Liver (tissue), 8 donors: ENCODE measurements at regions not wholly inside any gene's neighbourhood (a gene's known extent, or its start where the extent isn't known, plus 50 kb on each side); places are given as distances from the start of the nearest gene placed in this dataset.
"Not testable (repeated sequence)": the region's sequence is repeated elsewhere in the genome, so short reads cannot be mapped to it uniquely, and the experiment has no call there.

Experiments used
- DNase-seq: peaks from one replicate; pipeline ENCODE4 v3.0.0-alpha.2; 2017; ENCODE audit warnings: low spot score
- H3K27ac ChIP-seq, 2 donors: one replicate each; pipeline ENCODE4 v1.7.0; 2013; ENCODE audit warnings: inconsistent platforms in 2 of 2, low read length in 2 of 2, control low read depth in 1 of 2, low read depth in 1 of 2, mild to moderate bottlenecking in 1 of 2
- H3K27me3 ChIP-seq, 4 donors: one replicate each; pipeline versions ENCODE4 v1.6.1 to v1.7.0; 2013; ENCODE audit warnings: low read length in 3 of 4, inconsistent platforms in 1 of 4, mild to moderate bottlenecking in 1 of 4, moderate library complexity in 1 of 4; ENCODE audit not compliant: control insufficient read depth in 4 of 4, insufficient read depth in 4 of 4
- H3K36me3 ChIP-seq, 4 donors: one replicate each; pipeline versions ENCODE4 v1.6.1 to v1.7.0; 2013; ENCODE audit warnings: low read length in 3 of 4, mild to moderate bottlenecking in 3 of 4, low read depth in 1 of 4, moderate library complexity in 1 of 4; ENCODE audit not compliant: control insufficient read depth in 4 of 4, insufficient read depth in 3 of 4
- H3K4me1 ChIP-seq, 4 donors: one replicate each; pipeline versions ENCODE4 v1.6.1 to v1.7.0; 2013; ENCODE audit warnings: low read length in 3 of 4, mild to moderate bottlenecking in 3 of 4, moderate library complexity in 1 of 4; ENCODE audit not compliant: control insufficient read depth in 4 of 4, insufficient read depth in 4 of 4
- H3K4me3 ChIP-seq, 3 donors: one replicate each; pipeline versions ENCODE4 v1.6.1 to v1.7.0; 2013; ENCODE audit warnings: low read length in 3 of 3, control low read depth in 1 of 3, low read depth in 1 of 3, mild to moderate bottlenecking in 1 of 3
- H3K9ac ChIP-seq, 2 donors: one replicate each; pipeline ENCODE4 v1.7.0; 2013; ENCODE audit warnings: low read length in 2 of 2, mild to moderate bottlenecking in 2 of 2, moderate library complexity in 2 of 2, control low read depth in 1 of 2, low read depth in 1 of 2
- H3K9me3 ChIP-seq, 4 donors: one replicate each; pipeline versions ENCODE4 v1.6.1 to v1.7.0; 2013; ENCODE audit warnings: low read length in 3 of 4; ENCODE audit not compliant: control insufficient read depth in 4 of 4
- ATF3 ChIP-seq: IDR thresholded peaks from 2 replicates; pipeline ENCODE4 v1.6.1; 2016; ENCODE audit warnings: antibody characterized with exemption
- CTCF ChIP-seq: fragments of 150-350 bp; IDR thresholded peaks from 2 replicates; pipeline ENCODE4 v1.5.1; 2017; ENCODE audit warnings: improper control_type of control experiment, low read depth, low read length; ENCODE audit not compliant: missing input control
- EGR1 ChIP-seq, 2 donors: IDR thresholded peaks; 2 replicates each; pipeline ENCODE4 v1.6.1; 2016 to 2018; ENCODE audit warnings: antibody characterized with exemption in 2 of 2, low read depth in 2 of 2
- FOXA1 ChIP-seq: IDR thresholded peaks from 2 replicates; pipeline ENCODE4 v1.6.1; 2016; ENCODE audit warnings: antibody characterized with exemption
- FOXA2 ChIP-seq: IDR thresholded peaks from 2 replicates; pipeline ENCODE4 v1.6.1; 2016; ENCODE audit warnings: antibody characterized with exemption
- GABPA ChIP-seq, 2 donors: IDR thresholded peaks in 1 of 2; conservative IDR thresholded peaks in 1 of 2; 2 replicates each; pipeline ENCODE4 v1.6.1; 2016; ENCODE audit warnings: antibody characterized with exemption in 2 of 2, mild to moderate bottlenecking in 1 of 2, moderate library complexity in 1 of 2
- HNF4A ChIP-seq, 2 donors: conservative IDR thresholded peaks; 2 replicates each; pipeline ENCODE4 v1.6.1; 2016; ENCODE audit warnings: antibody characterized with exemption in 2 of 2, mild to moderate bottlenecking in 2 of 2
- HNF4G ChIP-seq: IDR thresholded peaks from 2 replicates; pipeline ENCODE4 v1.6.1; 2016; ENCODE audit warnings: antibody characterized with exemption
- JUND ChIP-seq, 2 donors: IDR thresholded peaks; 2 replicates each; pipeline ENCODE4 v1.6.1; 2016; ENCODE audit warnings: antibody characterized with exemption in 2 of 2
- NR2F2 ChIP-seq: IDR thresholded peaks from 2 replicates; pipeline ENCODE4 v1.6.1; 2016; ENCODE audit warnings: antibody characterized with exemption
- RAD21 ChIP-seq, 2 donors: IDR thresholded peaks; 2 replicates each; pipeline ENCODE4 v1.6.1; 2016; ENCODE audit warnings: antibody characterized with exemption in 2 of 2, mild to moderate bottlenecking in 2 of 2
- RXRA ChIP-seq, 2 donors: IDR thresholded peaks; 2 replicates each; pipeline ENCODE4 v1.6.1; 2017 to 2018; ENCODE audit warnings: antibody characterized with exemption in 2 of 2, mild to moderate bottlenecking in 1 of 2
- SP1 ChIP-seq: IDR thresholded peaks from 2 replicates; pipeline ENCODE4 v1.6.1; 2018; ENCODE audit warnings: antibody characterized with exemption, mild to moderate bottlenecking
- TAF1 ChIP-seq: conservative IDR thresholded peaks from 2 replicates; pipeline ENCODE4 v1.6.1; 2016; ENCODE audit warnings: antibody characterized with exemption, mild to moderate bottlenecking
- YY1 ChIP-seq: IDR thresholded peaks from 2 replicates; pipeline ENCODE4 v1.6.1; 2016; ENCODE audit warnings: antibody characterized with exemption, mild to moderate bottlenecking
- WGBS: extraction: QIAGEN DNeasy Blood & Tissue Kit; methylation state at CpG from one replicate; pipeline ENCODE4 v1.1.7; 2013; 5-methylcytosine and 5-hydroxymethylcytosine counted together
- TF ChIP-seq, protein P1 (sequence below): IDR thresholded peaks from 2 replicates; pipeline ENCODE4 v1.6.1; 2016; ENCODE audit warnings: antibody characterized with exemption
- TF ChIP-seq, protein P2 (sequence below): IDR thresholded peaks from 2 replicates; pipeline ENCODE4 v1.6.1; 2016; ENCODE audit warnings: antibody characterized with exemption
- TF ChIP-seq, protein P3 (sequence below): IDR thresholded peaks from 2 replicates; pipeline ENCODE4 v1.6.1; 2016; ENCODE audit warnings: antibody characterized with exemption, mild to moderate bottlenecking
- donor health status: healthy.
- donor health status: healthy.
- donor health status: healthy.
- donor health status: healthy.
- donor health status: healthy.

- Histone ChIP-seq H3K27me3 (no peaks in the 10 kb centered on the region), H3K27ac (no peak overlapping the region), H3K9me3 (no peaks in the 10 kb centered on the region), H3K36me3 (no peaks in the 10 kb centered on the region), H3K4me1 (no peaks in the 10 kb centered on the region), H3K9ac (no peak overlapping the region), H3K4me3 (no peak overlapping the region)
- TF ChIP-seq, protein P1, sequence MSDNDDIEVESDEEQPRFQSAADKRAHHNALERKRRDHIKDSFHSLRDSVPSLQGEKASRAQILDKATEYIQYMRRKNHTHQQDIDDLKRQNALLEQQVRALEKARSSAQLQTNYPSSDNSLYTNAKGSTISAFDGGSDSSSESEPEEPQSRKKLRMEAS: no peak
- TF ChIP-seq EGR1 (IDR thresholded peaks at IDR 0.05; ENCODE audit: low read depth in 2 of 2): no peak
- no peak for TF ChIP-seq TAF1
- no peak for TF ChIP-seq SP1
- no peak for TF ChIP-seq HNF4G
- TF ChIP-seq, protein P2, sequence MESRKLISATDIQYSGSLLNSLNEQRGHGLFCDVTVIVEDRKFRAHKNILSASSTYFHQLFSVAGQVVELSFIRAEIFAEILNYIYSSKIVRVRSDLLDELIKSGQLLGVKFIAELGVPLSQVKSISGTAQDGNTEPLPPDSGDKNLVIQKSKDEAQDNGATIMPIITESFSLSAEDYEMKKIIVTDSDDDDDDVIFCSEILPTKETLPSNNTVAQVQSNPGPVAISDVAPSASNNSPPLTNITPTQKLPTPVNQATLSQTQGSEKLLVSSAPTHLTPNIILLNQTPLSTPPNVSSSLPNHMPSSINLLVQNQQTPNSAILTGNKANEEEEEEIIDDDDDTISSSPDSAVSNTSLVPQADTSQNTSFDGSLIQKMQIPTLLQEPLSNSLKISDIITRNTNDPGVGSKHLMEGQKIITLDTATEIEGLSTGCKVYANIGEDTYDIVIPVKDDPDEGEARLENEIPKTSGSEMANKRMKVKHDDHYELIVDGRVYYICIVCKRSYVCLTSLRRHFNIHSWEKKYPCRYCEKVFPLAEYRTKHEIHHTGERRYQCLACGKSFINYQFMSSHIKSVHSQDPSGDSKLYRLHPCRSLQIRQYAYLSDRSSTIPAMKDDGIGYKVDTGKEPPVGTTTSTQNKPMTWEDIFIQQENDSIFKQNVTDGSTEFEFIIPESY: no peak
- TF ChIP-seq RAD21 (IDR thresholded peaks at IDR 0.05): no peak
- no peak for TF ChIP-seq FOXA2
- 87% methylated on average over 3 of the region's 3 CpGs for WGBS
- DNase-seq: no peak
These were observed 194.4 kb upstream of the PTER start for GRCh38 chr10:16242446-16242845.

DNA sequence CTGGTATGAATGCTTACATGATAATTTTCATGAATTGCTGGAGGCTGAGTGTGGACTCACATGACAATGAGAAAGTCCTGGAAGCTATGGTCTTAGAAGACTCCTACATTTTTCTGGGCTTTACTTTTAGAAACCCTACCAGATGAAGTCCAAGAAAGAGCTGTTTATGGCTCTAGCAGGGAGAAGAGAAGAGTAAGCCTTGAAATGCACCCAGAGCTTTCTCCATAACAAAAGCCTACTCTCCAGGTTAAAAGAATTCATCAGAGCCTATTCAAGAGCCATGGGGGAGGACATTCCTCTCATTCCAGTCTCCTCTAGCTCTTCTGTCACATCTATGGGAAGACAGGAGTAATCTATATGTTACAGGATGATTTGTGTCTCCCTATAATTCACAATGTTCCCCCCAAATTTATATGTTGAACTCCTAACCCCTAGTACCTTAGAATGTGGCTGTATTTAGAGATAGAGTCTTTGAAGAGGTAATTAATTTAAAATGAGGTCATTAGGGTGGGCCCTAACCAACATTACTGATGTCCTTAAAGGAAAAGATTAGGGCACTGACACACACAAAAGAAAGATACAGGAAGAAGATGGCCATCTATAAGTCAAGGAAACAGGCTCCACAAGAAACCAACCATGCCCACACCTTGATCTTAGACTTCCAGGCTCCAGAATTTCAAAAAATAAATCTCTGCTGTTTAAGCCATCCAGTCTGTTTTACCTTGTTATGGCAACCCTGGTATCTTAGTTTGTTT lies 193.8 kb upstream of the PTER start:
- H3K4me3 ChIP-seq: no peak overlapping the region
- no peak overlapping the region for H3K27ac ChIP-seq
- no peak for DNase-seq
- H3K9ac ChIP-seq: no peak overlapping the region
- TF ChIP-seq EGR1 (IDR thresholded peaks at IDR 0.05; ENCODE audit: low read depth in 2 of 2) (no peak), ATF3 (no peak), FOXA1 (no peak), GABPA (IDR thresholded peaks at IDR 0.05 in 1 of 2, conservative IDR thresholded peaks at IDR 0.05 in 1 of 2) (no peak), JUND (IDR thresholded peaks at IDR 0.05) (no peak), TAF1 (no peak), RAD21 (IDR thresholded peaks at IDR 0.05) (no peak), HNF4G (no peak), FOXA2 (no peak), NR2F2 (no peak), RXRA (IDR thresholded peaks at IDR 0.05) (no peak), CTCF (no peak), HNF4A (conservative IDR thresholded peaks at IDR 0.05) (no peak), SP1 (no peak), YY1 (no peak)
- TF ChIP-seq, protein P1: no peak
- TF ChIP-seq, protein P2: no peak
- TF ChIP-seq, protein P3, sequence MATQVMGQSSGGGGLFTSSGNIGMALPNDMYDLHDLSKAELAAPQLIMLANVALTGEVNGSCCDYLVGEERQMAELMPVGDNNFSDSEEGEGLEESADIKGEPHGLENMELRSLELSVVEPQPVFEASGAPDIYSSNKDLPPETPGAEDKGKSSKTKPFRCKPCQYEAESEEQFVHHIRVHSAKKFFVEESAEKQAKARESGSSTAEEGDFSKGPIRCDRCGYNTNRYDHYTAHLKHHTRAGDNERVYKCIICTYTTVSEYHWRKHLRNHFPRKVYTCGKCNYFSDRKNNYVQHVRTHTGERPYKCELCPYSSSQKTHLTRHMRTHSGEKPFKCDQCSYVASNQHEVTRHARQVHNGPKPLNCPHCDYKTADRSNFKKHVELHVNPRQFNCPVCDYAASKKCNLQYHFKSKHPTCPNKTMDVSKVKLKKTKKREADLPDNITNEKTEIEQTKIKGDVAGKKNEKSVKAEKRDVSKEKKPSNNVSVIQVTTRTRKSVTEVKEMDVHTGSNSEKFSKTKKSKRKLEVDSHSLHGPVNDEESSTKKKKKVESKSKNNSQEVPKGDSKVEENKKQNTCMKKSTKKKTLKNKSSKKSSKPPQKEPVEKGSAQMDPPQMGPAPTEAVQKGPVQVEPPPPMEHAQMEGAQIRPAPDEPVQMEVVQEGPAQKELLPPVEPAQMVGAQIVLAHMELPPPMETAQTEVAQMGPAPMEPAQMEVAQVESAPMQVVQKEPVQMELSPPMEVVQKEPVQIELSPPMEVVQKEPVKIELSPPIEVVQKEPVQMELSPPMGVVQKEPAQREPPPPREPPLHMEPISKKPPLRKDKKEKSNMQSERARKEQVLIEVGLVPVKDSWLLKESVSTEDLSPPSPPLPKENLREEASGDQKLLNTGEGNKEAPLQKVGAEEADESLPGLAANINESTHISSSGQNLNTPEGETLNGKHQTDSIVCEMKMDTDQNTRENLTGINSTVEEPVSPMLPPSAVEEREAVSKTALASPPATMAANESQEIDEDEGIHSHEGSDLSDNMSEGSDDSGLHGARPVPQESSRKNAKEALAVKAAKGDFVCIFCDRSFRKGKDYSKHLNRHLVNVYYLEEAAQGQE: no peak
- H3K36me3 ChIP-seq: no peaks in the 10 kb centered on the region
- H3K27me3 ChIP-seq: no peaks in the 10 kb centered on the region
- no peaks in the 10 kb centered on the region for H3K4me1 ChIP-seq
- no peaks in the 10 kb centered on the region for H3K9me3 ChIP-seq

- H3K4me1 ChIP-seq, H3K27ac ChIP-seq, DNase-seq: not testable (repeated sequence)
These were observed 186.7 kb upstream of the PTER start for GRCh38 chr10:16250136-16250535.

More at GRCh38 chr10:16250136-16250535, 186.7 kb upstream of the PTER start:
- not testable (repeated sequence) for H3K4me3 ChIP-seq, H3K9me3 ChIP-seq, H3K36me3 ChIP-seq, H3K27me3 ChIP-seq, H3K9ac ChIP-seq
- WGBS: 44% methylated on average over 7 of the region's 7 CpGs
